ENCODE measurements at regions not wholly inside any gene's neighbourhood (a gene's known extent, or its start where the extent isn't known, plus 50 kb on each side); places are given as distances from the start of the nearest gene placed in this dataset.

- DNase-seq: no peak
Observed at GRCh38 chr5:57687596-57687995, 205.0 kb upstream of the ACTBL2 start.

GRCh38 chr5:57685516-57686255 is 203.1 kb upstream of the ACTBL2 start:
- no peak for DNase-seq

- no peak for DNase-seq
Observed at GRCh38 chr5:57684299-57684702, 201.7 kb upstream of the ACTBL2 start.

DNA sequence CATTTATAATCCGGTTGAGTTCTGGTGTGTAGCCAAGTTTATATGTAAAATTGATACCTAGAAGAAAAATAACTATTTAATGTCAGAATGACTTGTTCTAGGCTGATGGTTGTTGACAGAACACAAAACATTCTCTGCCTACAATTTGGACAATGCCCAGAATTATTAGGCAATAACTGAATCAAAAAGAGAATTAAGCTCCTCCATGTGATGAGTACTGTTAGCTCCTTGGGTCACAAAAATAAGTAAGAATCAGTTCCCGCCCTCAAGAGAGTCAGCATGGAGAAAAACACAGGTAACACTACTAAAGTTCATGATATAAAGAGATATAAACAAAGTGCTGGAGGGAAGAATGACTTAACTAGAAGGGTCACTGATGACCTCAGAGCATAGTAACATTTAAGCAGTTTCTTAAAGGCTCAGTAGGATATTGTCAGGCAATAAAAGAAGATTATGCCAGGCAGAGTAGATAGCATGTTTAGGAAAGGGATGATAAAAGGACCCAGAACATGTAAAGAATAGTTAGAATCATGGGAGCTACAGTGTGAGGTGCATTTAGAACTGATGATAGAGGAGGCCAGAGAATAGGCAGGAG is 200.5 kb upstream of the ACTBL2 start:
- no peak for DNase-seq

GRCh38 chr5:57681942-57682341 is 199.3 kb upstream of the ACTBL2 start:
- DNase-seq: no peak

GRCh38 chr5:57680686-57681085 is 198.1 kb upstream of the ACTBL2 start:
- DNase-seq: no peak

DNA sequence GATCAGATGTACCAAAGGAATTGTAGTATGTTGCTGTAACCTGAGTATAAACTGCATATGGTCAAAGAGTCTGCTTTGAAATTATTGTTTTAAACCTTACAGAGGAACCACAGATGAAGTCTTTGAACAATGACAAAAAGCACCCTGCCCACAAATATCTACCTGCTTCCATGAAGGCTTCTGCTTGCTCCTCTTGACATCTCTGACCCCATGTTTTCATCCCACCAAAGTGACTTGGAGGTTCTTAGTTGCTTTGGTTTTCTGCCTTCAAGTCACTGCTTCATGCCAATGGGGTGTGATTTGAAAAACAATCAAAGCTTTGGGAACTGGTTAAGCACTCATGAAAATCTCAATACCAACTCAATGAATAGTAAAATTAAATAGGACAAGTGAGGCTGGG is 194.6 kb upstream of the ACTBL2 start:
- DNase-seq: no peak

GRCh38 chr5:57676222-57677098 is 193.8 kb upstream of the ACTBL2 start:
- DNase-seq: no peak

- DNase-seq: no peak
Observed at GRCh38 chr5:57675236-57675635, 192.6 kb upstream of the ACTBL2 start.

DNA sequence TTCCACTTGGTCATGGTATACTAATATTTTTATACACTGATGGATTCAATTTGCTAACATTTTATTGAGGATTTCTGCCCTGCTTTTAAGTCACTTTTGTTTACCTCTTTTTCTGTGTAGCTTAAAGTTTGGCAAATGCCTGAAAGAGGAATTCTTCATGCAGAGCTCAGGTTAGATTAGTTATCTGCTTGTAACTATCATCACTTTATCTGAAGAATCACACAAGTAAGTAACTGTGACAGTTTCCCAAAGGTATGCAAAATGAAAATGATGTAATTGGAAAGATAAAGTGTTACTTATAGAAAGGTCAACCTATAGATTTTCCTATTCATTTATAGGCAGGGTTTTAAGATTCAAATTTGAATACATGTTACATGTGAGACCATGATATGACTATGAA is 188.8 kb upstream of the ACTBL2 start:
- no peak for DNase-seq

- DNase-seq: no peak
Observed at GRCh38 chr5:57666582-57666981, 184.0 kb upstream of the ACTBL2 start.

GRCh38 chr5:57665146-57665936 is 182.7 kb upstream of the ACTBL2 start:
- no peak for DNase-seq

GRCh38 chr5:57664700-57665099 is 182.1 kb upstream of the ACTBL2 start:
- no peak for DNase-seq

- no peak for DNase-seq
Observed at GRCh38 chr5:57663466-57663865, 180.9 kb upstream of the ACTBL2 start.

DNA sequence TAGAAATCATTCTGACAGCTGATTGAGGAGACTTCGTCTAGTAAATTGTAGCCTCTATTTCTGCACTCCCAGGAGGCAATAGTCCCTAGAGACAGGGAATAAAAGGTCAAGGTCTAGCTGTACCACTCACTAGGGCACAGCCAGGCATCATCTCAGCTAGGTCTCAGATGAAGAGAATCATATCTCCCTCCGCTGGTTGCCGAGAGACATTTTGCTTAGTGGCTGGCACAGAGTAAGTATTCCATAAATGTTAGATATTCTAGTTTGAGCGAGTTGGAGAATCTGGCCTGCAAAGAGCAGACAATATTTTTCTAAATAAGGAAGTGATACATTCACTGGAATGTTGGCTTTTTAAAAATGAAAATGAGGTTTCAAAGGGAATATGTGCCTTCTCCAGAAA is 180.4 kb upstream of the ACTBL2 start:
- no peak for DNase-seq

GRCh38 chr5:57659886-57660285 is 177.3 kb upstream of the ACTBL2 start:
- no peak for DNase-seq

DNA sequence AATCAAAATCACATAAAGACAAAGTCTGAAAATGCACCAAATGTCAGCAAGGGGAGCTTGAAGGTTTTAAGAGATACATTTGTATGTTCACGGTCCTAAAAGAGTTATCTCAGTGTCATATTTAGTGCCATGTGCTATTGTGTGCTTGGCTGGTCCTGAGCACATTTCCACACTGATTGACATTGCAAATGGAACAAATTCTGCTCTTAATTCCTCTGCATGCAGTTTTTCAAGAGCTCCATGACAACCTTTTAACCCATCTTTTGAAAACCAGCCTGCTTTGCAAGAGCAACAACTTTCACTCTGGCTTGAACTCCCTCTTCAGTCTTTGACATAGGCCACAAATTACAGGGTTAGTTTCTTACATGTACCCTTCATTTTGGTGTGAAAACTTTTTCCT is 175.4 kb upstream of the ACTBL2 start:
- no peak for DNase-seq

- DNase-seq: no peak
Observed at GRCh38 chr5:57655228-57655627, 172.6 kb upstream of the ACTBL2 start.

- no peak for DNase-seq
Observed at GRCh38 chr5:57653636-57654290, 171.2 kb upstream of the ACTBL2 start.

DNA sequence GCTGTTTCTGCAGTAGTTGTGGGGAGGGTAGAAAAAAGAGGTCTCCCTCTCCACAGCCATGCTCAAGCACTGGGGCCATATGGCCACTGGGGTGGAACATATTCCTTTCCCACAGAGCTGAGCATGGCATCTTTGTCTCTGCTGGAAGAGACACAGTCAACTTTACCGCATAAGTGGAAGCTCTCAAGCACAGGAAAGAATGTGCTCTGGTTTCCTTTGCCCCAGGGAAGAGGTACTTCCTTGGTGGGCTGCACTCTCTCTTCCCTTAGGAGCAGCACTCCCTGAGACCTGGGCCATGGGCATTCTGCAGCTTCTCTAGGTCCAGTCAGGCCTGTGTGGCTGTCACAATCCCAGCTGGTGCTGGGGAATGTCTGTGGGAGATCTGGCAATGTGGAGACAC is 168.5 kb upstream of the ACTBL2 start:
- DNase-seq: no peak

GRCh38 chr5:57650360-57651069 is 167.9 kb upstream of the ACTBL2 start:
- no peak for DNase-seq

DNA sequence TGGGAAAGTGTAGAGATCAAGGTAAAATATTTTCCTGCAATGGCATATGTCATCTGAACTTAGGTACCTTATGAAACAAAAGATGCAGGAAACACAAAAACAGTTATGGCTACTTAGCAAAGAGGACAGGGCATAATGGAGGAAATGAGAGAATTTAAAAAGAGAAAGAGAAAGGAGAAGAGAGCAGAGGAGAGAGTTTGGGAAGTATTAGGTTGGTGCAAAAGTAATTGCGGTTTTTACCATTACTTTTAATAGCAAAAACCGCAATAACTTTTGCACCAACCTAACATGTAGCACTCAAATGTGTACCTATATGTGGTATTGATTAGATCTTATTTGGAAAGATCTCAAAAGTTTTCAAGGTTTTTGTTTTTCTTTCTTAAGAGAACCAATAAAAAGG is 160.1 kb upstream of the ACTBL2 start:
- DNase-seq: no peak
